NCI-H446 treated with DMSO at 0.1 percent for 48 hours (cell line): ENCODE measurements at regions not wholly inside any gene's neighbourhood (a gene's known extent, or its start where the extent isn't known, plus 50 kb on each side); places are given as distances from the start of the nearest gene placed in this dataset.
"Not testable (repeated sequence)": the region's sequence is repeated elsewhere in the genome, so short reads cannot be mapped to it uniquely, and the experiment has no call there.

Experiments used
- DNase-seq: peaks from one replicate; lab custom pipeline; 2025; lab: John Stamatoyannopoulos, UW

- DNase-seq, result no peak
Observed at GRCh38 chr17:77037943-77038342, 102.8 kb upstream of the SEC14L1 start.

DNA sequence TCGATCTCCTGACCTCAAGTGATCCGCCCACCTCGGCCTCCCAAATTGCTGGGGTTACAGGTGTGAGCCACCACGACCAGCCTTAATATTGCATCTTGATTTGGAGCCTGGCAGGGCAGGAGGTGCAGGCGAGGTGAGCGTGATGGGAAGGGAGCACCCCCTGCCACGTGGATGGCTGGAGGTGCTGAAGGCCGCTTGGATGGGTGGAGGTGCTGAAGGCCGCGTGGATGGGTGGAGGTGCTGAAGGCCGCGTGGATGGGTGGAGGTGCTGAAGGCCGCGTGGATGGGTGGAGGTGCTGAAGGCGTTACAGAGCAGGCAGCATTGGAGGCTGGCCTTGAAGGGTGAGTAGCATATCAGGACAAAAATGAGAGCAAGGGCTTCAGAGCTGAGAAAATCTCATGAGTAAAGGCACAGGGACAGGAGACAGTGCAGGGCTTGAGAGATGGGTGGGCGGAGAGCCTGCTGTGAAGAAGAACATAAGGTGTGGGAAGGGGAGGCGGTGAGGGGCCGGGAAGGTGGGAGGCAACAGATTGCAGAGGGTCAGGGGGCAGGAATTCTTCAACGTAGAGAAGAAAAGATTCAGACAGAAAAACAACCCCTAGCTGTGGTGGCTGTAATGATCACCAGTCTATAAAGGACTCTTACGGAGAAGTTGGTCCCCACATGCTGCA, 101.7 kb upstream of the SEC14L1 start:
- DNase-seq, result no peak

DNA sequence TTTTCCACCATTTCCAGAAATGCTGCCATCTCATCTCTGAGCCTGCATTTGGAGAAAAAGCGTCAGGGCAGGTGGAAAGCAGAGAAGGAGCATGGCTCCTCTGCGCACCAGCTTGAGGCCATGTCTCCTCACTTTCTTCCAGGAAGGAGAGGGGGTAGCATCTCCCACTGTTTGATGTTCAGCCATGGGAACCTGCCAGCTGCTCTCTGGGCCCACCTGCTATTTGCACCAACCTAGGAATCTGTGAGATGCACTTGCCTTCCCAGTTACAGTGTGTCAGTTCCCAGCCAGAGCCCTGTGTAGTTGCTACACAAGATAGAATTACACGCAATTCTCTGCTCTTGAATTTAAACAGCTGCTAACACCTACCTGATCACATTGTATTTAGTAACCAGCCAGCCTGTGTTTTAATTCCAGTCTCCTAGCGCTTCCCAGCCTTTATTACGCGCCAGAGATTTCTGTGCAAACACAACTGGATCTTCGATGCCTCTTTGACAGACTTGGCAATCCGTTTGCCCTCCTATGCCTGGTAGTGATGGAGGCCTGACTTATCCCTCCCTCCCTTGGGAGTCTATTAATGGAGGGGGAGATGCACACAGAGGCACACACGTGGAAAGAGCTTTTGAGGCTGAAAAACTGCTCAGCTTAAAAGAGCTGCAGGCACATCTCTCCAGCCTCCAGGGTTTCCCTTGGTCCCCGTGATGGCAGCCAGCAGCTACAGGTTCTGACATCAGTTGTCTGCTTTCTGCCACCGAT, 98.1 kb upstream of the SEC14L1 start:
- no peak for DNase-seq

GRCh38 chr17:77045441-77046041, 95.2 kb upstream of the SEC14L1 start:
- peak; percentile 39 for DNase-seq

- peak; percentile 60 for DNase-seq
Observed at GRCh38 chr17:77049440-77049839, 91.3 kb upstream of the SEC14L1 start.

DNA sequence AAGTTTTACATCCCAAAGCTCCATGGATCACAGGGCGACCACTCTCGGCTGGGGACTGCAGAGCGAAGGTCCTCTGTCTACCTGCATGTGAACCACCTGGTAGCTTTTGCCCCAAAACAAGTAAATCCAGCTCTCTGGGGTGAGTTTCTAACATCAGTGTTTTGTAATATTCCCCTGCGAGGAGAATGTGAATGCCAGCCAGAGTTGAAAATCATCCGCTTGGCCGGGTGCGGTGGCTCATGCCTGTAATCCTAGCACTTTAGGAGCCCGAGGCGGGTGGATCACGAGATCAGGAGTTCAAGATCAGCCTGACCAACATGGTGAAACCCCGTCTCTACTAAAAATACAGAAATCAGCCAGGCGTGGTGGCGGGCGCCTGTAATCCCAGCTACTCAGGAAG, 89.9 kb upstream of the SEC14L1 start:
- not testable (repeated sequence) for DNase-seq

DNA sequence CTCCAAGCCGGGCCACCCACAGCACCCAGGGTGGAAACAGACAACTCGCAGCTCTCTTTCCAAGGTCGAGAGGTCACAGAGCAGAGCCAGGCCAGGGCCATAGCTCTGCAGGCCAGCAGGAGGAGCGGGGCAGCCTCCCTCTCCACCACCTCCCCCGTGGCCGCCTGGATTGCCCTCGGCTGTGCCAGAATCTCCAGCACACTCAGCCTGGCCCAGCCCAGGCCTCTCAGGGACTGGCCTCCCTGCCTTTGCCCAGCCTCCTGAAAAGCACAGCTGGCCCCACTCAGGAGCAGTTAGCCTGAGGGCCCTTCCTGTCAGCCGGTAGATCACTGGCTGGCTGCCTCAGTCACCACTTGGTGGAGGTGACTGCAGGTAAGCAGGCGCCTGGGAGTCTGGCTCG, 85.8 kb upstream of the SEC14L1 start:
- DNase-seq, result no peak

DNA sequence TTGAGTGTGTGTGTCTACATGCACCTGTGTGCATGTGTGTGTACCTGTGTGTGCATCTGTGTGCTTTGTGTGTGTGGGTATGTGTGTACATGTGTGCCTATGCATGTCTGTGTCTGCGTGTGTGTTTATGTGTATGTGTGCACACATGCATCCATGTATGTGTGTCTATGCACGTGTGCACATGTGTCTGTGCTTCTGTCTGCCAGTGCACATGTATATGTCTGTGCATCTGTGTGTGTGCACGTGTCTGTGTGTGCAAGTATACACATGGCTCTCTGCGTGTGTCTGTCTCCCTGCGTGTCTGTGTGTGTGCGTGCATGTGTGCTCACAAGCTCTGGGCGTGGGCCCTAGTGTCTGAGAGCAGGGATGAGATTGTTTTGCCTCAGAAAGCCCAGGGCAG, 85.3 kb upstream of the SEC14L1 start:
- DNase-seq, result no peak

DNA sequence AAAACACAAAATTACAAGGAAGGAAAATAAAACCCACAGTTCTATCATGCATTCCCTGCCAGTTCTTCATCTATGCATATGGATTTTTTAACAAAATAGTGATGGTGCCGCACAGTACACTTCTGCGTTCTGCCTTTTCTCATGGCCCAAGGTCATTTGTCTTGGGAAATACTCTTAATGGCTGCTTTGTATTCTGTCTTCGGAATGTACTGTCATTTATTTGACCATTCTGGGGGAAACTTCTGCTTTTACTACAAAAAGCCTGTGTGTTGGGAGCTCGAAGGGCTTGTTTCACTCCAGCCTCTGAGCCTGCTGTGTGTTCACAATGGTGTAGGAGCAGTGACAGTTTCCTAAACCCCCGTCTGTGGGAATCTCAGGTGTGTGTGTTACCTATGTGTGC, 82.8 kb upstream of the SEC14L1 start:
- no peak for DNase-seq

GRCh38 chr17:77061669-77062068, 79.1 kb upstream of the SEC14L1 start:
- peak; percentile 31 for DNase-seq

DNA sequence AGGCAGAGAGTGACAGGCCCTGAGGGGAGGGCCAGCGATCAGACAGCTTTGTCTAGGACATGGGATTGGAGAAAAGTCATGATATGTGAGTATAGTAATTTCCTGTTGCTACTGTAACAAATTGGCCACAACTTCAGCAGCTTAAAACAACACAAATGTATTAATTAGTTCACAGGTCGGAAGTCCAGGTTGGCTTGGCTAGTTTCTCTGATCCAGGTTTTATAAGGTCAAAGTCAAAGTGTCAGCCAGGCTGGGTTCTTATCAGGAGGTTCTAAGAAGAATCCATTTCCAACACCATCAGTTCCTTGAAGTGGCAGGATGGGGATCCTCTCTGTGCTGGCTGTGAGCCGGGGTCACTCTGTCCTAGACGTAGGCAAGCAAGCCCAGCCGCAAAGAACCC, 76.2 kb upstream of the SEC14L1 start:
- DNase-seq, result no peak

DNA sequence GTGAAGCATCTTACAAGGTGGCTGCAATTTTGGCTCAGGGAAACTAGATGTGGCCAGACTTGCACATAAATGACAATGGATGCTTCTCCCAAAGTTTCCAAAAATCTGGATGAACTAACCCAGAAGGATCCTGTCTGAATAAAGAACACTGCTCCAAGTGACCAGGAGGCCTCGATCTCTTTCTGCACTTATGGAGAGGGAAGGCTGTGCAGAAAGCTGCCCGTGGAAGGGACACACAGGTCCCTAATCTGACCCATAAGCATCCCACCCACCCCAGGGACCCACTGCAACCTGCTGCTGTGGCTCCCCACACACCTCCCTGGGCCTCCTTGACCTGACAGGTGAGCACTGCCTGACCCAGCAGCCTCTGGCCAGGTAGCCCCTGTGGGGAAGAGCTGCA, 74.6 kb upstream of the SEC14L1 start:
- DNase-seq, result no peak

DNA sequence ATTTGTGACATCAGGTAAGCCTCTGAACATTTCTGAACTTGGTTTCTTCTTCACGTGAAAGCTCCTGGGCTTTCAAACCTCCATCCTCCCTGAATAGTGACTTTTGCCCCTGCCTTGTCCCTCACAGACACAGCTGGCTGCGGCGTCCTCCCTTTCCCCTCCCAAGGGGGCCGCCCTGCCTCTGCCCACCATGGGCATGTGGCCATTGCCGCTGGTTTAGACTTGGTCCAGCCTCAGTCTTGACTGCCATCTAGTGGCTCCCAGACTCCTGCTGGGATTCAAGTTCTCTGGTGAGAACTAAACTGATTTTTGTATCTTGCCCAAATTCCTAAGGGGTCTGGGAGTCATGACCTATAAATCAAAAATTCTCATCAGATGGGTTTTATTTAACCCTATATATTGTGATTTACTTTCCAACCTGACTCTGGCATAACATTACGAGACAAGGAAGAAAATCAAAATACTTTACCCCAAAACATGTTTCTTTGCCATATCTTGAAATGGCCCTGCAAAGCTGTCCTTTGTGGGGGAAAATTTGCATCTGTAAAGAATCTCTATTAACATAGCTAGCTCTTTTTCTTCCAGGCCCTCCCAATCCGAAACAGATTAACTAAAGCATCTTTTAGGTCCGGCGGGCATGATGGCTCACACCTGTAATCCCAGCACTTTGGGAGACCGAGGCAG, 73.9 kb upstream of the SEC14L1 start:
- DNase-seq, result peak; percentile 46

- DNase-seq, result no peak
Observed at GRCh38 chr17:77068915-77069314, 71.9 kb upstream of the SEC14L1 start.

DNA sequence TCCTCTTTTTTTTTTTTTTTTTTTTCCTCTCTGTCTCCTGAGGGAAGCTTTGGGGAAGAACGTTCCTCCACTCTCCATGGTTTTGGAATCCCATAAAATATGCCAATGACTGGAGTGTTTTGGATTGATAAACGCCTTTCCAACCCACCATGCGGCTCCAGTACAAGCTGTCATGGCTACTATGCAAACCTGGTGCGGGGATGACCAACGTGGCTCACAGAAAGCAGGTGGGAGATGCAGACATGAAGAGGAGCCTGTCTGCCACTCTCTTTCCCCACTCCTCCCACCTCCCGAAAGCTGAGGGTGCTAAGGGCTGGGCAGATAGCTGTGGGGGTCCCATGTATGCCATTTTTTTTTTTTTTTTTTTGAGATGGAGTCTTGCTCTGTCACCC, 69.9 kb upstream of the SEC14L1 start:
- DNase-seq, result no peak

DNA sequence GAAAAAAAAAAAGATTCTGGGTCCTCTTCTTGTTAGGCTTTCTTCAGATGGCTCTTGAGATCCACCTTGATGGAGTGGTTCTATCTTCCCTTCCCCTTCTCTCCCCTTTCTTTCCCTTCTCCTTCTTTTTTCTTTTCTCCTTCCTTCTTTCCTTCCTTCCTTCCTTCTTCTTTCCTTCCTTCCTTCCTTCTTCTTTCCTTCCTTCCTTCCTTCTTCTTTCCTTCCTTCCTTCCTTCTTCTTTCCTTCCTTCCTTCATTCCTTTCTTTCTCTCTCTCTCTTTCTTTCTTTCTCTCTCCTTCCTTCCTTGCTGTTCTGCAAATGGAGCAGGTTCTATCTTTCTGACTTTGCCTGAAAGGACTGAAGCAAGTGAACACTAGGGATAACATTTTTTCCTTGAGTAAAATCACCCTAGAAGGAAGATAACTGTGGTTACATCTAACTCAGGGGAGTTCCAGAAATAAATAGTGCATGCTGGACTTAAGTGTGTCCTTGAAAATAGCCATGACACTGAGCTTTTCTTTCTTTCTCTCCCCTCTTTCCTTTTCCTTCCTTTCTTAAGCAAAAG, 68.8 kb upstream of the SEC14L1 start:
- DNase-seq, result no peak

DNA sequence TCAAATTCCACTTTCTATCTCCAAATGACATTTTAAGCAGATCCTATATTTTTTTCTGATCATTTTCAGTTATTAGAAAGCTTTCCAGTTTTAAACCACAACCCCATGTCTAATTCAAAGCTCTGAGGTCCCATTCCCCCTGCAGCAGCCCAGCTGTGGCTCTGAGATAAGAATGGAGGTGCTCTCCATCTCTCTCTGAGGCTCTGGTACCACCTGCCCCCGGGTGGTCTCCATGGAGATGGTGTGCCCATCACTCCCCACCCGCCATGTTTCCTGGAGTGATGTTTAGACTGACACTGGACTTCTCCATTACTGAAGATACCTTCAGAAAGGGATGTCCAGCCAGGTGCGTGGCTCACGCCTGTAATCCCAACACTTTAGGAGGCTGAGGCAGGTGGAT, 68.1 kb upstream of the SEC14L1 start:
- no peak for DNase-seq

DNA sequence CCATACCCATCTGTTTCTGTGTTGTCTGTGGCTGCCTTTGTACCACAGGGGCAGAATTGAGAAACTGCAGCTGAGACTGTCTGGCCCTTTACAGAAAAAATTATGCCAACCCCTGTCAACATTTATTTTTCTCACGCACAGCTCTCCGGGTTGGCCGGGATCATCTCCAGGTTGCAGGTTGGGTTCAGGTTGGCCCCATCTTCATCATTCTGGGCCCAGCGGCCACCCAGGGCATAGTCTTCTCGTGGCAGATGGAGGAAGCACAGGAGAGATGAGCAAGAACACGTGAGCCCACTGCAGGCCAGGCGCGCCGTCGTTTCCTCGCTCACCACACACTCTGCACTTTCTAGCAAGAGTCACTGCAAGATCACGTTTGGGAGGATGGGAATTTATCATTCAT, 66.1 kb upstream of the SEC14L1 start:
- no peak for DNase-seq

- no peak for DNase-seq
Observed at GRCh38 chr17:77076124-77076830, 64.5 kb upstream of the SEC14L1 start.

GRCh38 chr17:77083531-77083930, 57.2 kb upstream of the SEC14L1 start:
- DNase-seq, result no peak

GRCh38 chr17:77085926-77086432, 54.8 kb upstream of the SEC14L1 start:
- no peak for DNase-seq
